ENCODE measurements at regions not wholly inside any gene's neighbourhood (a gene's known extent, or its start where the extent isn't known, plus 50 kb on each side); places are given as distances from the start of the nearest gene placed in this dataset.

- TF ChIP-seq CTCF (IDR thresholded peaks at IDR 0.05) (no peak), POLR2A (IDR thresholded peaks at IDR 0.05) (no peak)
These were observed 187.9 kb upstream of the GRIN2B start for GRCh38 chr12:14169281-14169680.

Data from esophagus squamous epithelium (tissue), 4 donors.